ENCODE measurements at regions not wholly inside any gene's neighbourhood (a gene's known extent, or its start where the extent isn't known, plus 50 kb on each side); places are given as distances from the start of the nearest gene placed in this dataset.

DNA sequence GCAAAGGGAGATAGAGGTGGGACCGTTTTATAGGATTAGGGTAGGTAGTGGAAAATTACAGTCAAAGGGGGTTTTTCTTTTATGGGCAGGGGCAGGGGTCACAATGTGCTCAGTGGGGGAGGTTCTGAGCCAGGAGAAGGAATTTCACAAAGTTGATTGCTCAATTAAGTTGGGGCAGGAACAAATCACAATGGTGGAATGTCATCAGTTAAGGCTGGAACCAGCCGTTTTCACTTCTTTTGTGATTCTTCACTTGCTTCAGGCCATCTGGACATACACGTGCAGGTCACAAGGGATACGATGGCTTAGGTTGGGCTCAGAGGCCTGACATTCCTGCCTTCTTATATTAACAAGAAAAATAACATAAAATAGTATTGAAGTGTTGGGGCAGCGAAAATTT lies 453.8 kb downstream of the VGLL3 start:
- TF ChIP-seq, protein P1, sequence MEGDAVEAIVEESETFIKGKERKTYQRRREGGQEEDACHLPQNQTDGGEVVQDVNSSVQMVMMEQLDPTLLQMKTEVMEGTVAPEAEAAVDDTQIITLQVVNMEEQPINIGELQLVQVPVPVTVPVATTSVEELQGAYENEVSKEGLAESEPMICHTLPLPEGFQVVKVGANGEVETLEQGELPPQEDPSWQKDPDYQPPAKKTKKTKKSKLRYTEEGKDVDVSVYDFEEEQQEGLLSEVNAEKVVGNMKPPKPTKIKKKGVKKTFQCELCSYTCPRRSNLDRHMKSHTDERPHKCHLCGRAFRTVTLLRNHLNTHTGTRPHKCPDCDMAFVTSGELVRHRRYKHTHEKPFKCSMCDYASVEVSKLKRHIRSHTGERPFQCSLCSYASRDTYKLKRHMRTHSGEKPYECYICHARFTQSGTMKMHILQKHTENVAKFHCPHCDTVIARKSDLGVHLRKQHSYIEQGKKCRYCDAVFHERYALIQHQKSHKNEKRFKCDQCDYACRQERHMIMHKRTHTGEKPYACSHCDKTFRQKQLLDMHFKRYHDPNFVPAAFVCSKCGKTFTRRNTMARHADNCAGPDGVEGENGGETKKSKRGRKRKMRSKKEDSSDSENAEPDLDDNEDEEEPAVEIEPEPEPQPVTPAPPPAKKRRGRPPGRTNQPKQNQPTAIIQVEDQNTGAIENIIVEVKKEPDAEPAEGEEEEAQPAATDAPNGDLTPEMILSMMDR (conservative IDR thresholded peaks at IDR 0.05 in 1 of 2, IDR thresholded peaks at IDR 0.05 in 1 of 2; ENCODE audit: low read depth in 1 of 2, low read length in 2 of 2) = no peak
- TF ChIP-seq EZH2 (IDR thresholded peaks at IDR 0.05; ENCODE audit: low read length, missing control alignments) = no peak
